Panc1 (cell line): ENCODE measurements at regions not wholly inside any gene's neighbourhood (a gene's known extent, or its start where the extent isn't known, plus 50 kb on each side); places are given as distances from the start of the nearest gene placed in this dataset.

ENCODE experiments used
- ATAC-seq: fragments of 200-7000 bp; cut with Tn5 transposase; 2 replicates; pipeline ENCODE4 v1.9.1; 2020; ENCODE audit warnings: mild to moderate bottlenecking, moderate library complexity
- BruUV-seq: library from RNA; stranded (reverse); fragments of 400-500 nt; replicated peaks from 2 replicates; lab custom pipeline; 2021; lab: Mats Ljungman, UMichigan
- CTCF ChIA-PET: fragments of 300-600 bp; sonication (Branson Sonifier 250); formaldehyde crosslinking; loops from one replicate; lab custom pipeline; 2022; ENCODE audit warnings: antibody characterized with exemption; lab: Charles Lee
- POLR2A ChIA-PET: fragments of 300-600 bp; sonication (Branson Sonifier 250); formaldehyde crosslinking; loops from one replicate; lab custom pipeline; 2022; ENCODE audit warnings: antibody characterized with exemption; lab: Charles Lee
- DNase-seq: peaks from one replicate; pipeline ENCODE4 v3.0.0-alpha.2; 2010; ENCODE audit warnings: low read depth, low spot score
- H3K27ac ChIP-seq: 2 replicates; pipeline ENCODE4 v1.5.1; 2011; ENCODE audit warnings: mild to moderate bottlenecking, low read length, inconsistent platforms
- H3K27me3 ChIP-seq: fragments of 200-500 bp; sonication (Bioruptor generic); 2 replicates; pipeline ENCODE4 v1.6.0; 2014; ENCODE audit warnings: low read length, inconsistent platforms; ENCODE audit not compliant: control insufficient read depth, insufficient read depth
- H3K36me3 ChIP-seq: fragments of 200-500 bp; sonication (Bioruptor generic); 2 replicates; pipeline ENCODE4 v1.5.1; 2014; ENCODE audit warnings: inconsistent platforms, mild to moderate bottlenecking, low read length, moderate library complexity; ENCODE audit not compliant: control insufficient read depth, insufficient read depth
- H3K4me1 ChIP-seq: 2 replicates; pipeline ENCODE4 v1.5.1; 2011; ENCODE audit warnings: inconsistent platforms, mild to moderate bottlenecking, low read length, moderate library complexity; ENCODE audit not compliant: control insufficient read depth, insufficient read depth
- H3K4me3 ChIP-seq, 2 experiments: 2 replicates each; pipeline ENCODE4 v1.5.1; 2011 to 2012; ENCODE audit warnings: low read depth in 2 of 2, low read length in 2 of 2, mild to moderate bottlenecking in 2 of 2, inconsistent platforms in 1 of 2, moderate library complexity in 1 of 2
- H3K9me3 ChIP-seq: fragments of 200-500 bp; sonication (Bioruptor generic); 2 replicates; pipeline ENCODE4 v1.5.1; 2014; ENCODE audit warnings: low read depth, mild to moderate bottlenecking, inconsistent platforms, low read length, moderate library complexity; ENCODE audit not compliant: control insufficient read depth, insufficient read depth
- CTCF ChIP-seq: fragments of 450-650 bp; IDR thresholded peaks from 2 replicates; pipeline ENCODE4 v1.5.1; 2017; ENCODE audit warnings: mild to moderate bottlenecking
- POLR2AphosphoS5 ChIP-seq: IDR thresholded peaks from 2 replicates; pipeline ENCODE4 v1.6.1; 2012; ENCODE audit warnings: mild to moderate bottlenecking, low read depth, low read length, moderate library complexity
- SIN3A ChIP-seq: IDR thresholded peaks from 2 replicates; pipeline ENCODE4 v1.6.1; 2012; ENCODE audit warnings: low read depth, mild to moderate bottlenecking, low read length, moderate library complexity, borderline replicate concordance; ENCODE audit not compliant: insufficient read depth
- TCF7L2 ChIP-seq: IDR thresholded peaks from 2 replicates; pipeline ENCODE4 v1.6.1; 2011; ENCODE audit warnings: mild to moderate bottlenecking, low read depth, low read length, inconsistent platforms
- in situ Hi-C: cut with HindIII; loops from 2 replicates; pipeline ENCODE4 v1.10.0; 2016; ENCODE audit warnings: low sequenced_read_pairs, low pct_unique_long_range_greater_than_20kb
- intact Hi-C: fragments of 100-400 bp; cut with micrococcal nuclease; formaldehyde crosslinking; loops from one replicate; pipeline ENCODE4 v1.10.0; 2022; ENCODE audit not compliant: unreplicated experiment
- TF ChIP-seq, protein P1 (sequence below), 2 experiments: IDR thresholded peaks; 2 replicates each; pipeline ENCODE4 v1.6.1; 2011 to 2012; ENCODE audit warnings: low read depth in 2 of 2, control low read depth in 1 of 2, low read length in 1 of 2, mild to moderate bottlenecking in 1 of 2, moderate library complexity in 1 of 2; ENCODE audit not compliant: insufficient read depth in 1 of 2

- POLR2A ChIA-PET = no interaction called here
- no peak overlapping the region for H3K27ac ChIP-seq
- H3K27me3 ChIP-seq = no peaks in the 10 kb centered on the region; the same call in 1 of the 2 replicates
- intact Hi-C loops = no loop called here
- no TSS peak for BruUV-seq
- TF ChIP-seq POLR2AphosphoS5 = no peak
- TF ChIP-seq SIN3A = no peak
- TF ChIP-seq CTCF = no peak
- TF ChIP-seq, protein P1, sequence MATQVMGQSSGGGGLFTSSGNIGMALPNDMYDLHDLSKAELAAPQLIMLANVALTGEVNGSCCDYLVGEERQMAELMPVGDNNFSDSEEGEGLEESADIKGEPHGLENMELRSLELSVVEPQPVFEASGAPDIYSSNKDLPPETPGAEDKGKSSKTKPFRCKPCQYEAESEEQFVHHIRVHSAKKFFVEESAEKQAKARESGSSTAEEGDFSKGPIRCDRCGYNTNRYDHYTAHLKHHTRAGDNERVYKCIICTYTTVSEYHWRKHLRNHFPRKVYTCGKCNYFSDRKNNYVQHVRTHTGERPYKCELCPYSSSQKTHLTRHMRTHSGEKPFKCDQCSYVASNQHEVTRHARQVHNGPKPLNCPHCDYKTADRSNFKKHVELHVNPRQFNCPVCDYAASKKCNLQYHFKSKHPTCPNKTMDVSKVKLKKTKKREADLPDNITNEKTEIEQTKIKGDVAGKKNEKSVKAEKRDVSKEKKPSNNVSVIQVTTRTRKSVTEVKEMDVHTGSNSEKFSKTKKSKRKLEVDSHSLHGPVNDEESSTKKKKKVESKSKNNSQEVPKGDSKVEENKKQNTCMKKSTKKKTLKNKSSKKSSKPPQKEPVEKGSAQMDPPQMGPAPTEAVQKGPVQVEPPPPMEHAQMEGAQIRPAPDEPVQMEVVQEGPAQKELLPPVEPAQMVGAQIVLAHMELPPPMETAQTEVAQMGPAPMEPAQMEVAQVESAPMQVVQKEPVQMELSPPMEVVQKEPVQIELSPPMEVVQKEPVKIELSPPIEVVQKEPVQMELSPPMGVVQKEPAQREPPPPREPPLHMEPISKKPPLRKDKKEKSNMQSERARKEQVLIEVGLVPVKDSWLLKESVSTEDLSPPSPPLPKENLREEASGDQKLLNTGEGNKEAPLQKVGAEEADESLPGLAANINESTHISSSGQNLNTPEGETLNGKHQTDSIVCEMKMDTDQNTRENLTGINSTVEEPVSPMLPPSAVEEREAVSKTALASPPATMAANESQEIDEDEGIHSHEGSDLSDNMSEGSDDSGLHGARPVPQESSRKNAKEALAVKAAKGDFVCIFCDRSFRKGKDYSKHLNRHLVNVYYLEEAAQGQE (IDR thresholded peaks at IDR 0.05; ENCODE audit: insufficient read depth in 1 of 2, low read depth in 2 of 2, low read length in 1 of 2) = no peak
- TF ChIP-seq TCF7L2 = no peak
- in situ Hi-C loops = no loop called here
- no peaks in the 10 kb centered on the region for H3K4me1 ChIP-seq
- H3K9me3 ChIP-seq = no peaks in the 10 kb centered on the region
- H3K4me3 ChIP-seq = no peak overlapping the region
- H3K36me3 ChIP-seq = no peaks in the 10 kb centered on the region
- DNase-seq (no peak), ATAC-seq (no peak)
- CTCF ChIA-PET = no interaction called here
Measured at GRCh38 chr11:70878366-70878765, 374.0 kb downstream of the SHANK2 start.

DNA sequence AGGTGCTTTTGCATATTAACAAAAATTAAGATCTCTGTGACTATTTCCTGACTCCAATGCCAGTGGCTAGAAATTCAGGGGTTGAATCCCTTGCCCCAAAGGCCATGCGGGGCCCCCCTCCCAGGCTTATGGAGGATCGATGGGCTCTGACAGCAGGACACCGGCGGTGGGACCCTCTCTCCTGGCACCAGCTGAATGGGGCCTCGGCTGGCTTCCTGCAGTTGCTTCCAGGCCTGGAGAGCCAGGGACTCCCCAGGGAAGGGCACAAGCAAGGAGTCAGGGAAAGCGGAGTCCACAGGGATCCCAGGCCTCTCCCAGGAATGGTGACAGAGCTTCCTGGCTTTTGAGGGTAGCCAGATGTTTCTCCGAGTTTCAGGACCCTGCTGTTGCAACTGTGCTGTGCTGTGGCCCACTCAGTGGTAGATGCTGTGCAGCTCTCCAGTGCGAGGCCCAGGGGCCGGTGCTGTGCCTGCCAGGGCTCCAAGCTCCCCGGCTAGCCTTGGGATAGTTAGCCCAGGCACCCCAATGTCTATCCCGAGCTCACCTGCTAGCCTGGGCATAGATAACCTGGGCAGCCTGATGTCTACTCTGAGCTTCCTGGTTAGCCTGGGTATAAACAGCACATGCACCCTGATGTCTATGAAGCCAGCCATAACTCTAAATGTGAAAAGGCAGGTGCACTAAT lies 372.6 kb downstream of the SHANK2 start:
- intact Hi-C loops (no loop called here), in situ Hi-C loops (no loop called here)
- Histone ChIP-seq H3K4me1 (no peaks in the 10 kb centered on the region), H3K4me3 (no peak overlapping the region), H3K36me3 (no peaks in the 10 kb centered on the region), H3K9me3 (no peaks in the 10 kb centered on the region), H3K27me3 (no peaks in the 10 kb centered on the region; the same call in 1 of the 2 replicates), H3K27ac (no peak overlapping the region)
- POLR2A ChIA-PET = no interaction called here
- CTCF ChIA-PET = no interaction called here
- no TSS peak for BruUV-seq
- no peak for ATAC-seq
- TF ChIP-seq, protein P1 (IDR thresholded peaks at IDR 0.05; ENCODE audit: insufficient read depth in 1 of 2, low read depth in 2 of 2, low read length in 1 of 2) = no peak
- TF ChIP-seq POLR2AphosphoS5 (no peak), CTCF (no peak), SIN3A (no peak), TCF7L2 (no peak)
- DNase-seq = no peak
